GM10248 (cell line): ENCODE measurements at regions not wholly inside any gene's neighbourhood (a gene's known extent, or its start where the extent isn't known, plus 50 kb on each side); places are given as distances from the start of the nearest gene placed in this dataset.

Experiments used
- CTCF ChIA-PET: fragments of 300-600 bp; sonication (Branson Sonifier 250); formaldehyde crosslinking; extraction: SDS; loops from one replicate; lab custom pipeline; 2021; ENCODE audit warnings: antibody characterized with exemption; lab: Yijun Ruan, JAX
- POLR2A ChIA-PET: fragments of 350-650 bp; sonication (Branson Sonifier 250); formaldehyde crosslinking; extraction: SDS; loops from one replicate; lab custom pipeline; 2020; ENCODE audit warnings: antibody characterized with exemption; lab: Yijun Ruan, JAX
- DNase-seq: peaks from one replicate; pipeline ENCODE4 v3.0.0; 2012; ENCODE audit errors: extremely low spot score
- TF ChIP-seq, protein P1 (sequence below): IDR thresholded peaks from 2 replicates; pipeline ENCODE4 v1.5.1; 2012; ENCODE audit warnings: mild to moderate bottlenecking, low read depth; ENCODE audit errors: extremely low read depth, missing control alignments, control extremely low read depth

DNA sequence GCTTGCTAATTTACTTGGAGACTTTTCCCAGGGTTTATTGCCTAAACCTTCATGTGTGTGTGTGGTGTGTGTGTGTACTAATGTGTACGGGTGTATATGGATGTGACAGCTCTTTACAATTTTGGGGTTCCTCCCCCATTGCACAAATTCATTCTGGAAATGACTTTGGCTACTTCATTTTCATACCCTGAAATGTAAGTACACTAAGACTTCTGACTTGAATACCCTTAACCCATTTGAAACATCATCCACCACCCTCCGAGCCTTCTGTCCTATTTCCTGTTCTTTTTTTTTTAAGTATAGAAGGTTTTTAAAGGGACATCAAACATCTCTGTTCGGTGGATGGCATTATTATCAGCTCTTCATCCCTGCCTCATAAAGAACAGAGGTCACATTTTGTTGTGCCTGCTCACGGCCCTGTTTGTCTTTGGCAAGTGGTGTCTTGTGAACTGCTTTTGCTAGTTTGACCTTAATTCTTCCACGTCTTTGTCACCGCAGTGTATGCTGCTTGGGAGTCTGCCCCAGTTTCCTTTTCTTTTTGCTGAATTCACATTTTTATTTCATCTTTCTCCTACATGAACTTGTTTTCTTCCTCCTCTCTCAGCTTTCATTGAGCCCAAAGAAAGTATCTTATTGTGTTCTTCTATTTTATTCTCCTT is 228.3 kb downstream of the FOXO1 start:
- CTCF ChIA-PET: interaction anchor here (0.7 to 1.9 kb wide), 3 partner anchors 10 to 231 kb away, joined by 3 to 6 read pairs (median 4); no protein-coding TSS in a partner anchor
- TF ChIP-seq, protein P1, sequence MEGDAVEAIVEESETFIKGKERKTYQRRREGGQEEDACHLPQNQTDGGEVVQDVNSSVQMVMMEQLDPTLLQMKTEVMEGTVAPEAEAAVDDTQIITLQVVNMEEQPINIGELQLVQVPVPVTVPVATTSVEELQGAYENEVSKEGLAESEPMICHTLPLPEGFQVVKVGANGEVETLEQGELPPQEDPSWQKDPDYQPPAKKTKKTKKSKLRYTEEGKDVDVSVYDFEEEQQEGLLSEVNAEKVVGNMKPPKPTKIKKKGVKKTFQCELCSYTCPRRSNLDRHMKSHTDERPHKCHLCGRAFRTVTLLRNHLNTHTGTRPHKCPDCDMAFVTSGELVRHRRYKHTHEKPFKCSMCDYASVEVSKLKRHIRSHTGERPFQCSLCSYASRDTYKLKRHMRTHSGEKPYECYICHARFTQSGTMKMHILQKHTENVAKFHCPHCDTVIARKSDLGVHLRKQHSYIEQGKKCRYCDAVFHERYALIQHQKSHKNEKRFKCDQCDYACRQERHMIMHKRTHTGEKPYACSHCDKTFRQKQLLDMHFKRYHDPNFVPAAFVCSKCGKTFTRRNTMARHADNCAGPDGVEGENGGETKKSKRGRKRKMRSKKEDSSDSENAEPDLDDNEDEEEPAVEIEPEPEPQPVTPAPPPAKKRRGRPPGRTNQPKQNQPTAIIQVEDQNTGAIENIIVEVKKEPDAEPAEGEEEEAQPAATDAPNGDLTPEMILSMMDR: no peak
- POLR2A ChIA-PET: no interaction called here

GRCh38 chr13:40438999-40439797 is 227.2 kb downstream of the FOXO1 start:
- TF ChIP-seq, protein P1: no peak
- ChIA-PET POLR2A (no interaction called here), CTCF (interaction anchor here (1.0 to 1.9 kb wide), 5 partner anchors 9 to 31 kb away, joined by 3 to 6 read pairs (median 4); no protein-coding TSS in a partner anchor)
- no peak for DNase-seq

More for the DNA sequence above, 228.3 kb downstream of the FOXO1 start:
- DNase-seq: no peak

DNA sequence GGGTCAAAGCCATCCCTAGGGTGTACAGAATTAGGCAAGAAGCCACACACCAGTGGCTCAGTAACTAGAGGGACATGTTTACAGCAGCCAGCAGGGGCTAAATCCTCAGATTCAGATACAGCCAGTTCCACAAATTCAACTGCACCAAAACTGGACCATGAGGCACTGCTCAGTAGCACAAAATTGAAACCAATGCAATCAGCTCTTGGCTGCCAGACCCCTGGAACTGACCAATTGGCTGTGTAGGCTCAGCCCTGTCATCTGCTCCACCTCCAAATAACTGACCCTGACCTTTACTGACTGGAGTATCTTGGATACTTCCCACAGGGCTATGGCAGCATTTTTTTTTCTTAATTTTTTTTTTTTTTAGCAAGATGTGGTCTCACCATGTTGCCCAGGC is 226.5 kb downstream of the FOXO1 start:
- POLR2A ChIA-PET: no interaction called here

GRCh38 chr13:40440990-40441820 is 225.2 kb downstream of the FOXO1 start:
- ChIA-PET POLR2A (no interaction called here), CTCF (no interaction called here)
- DNase-seq: no peak
- TF ChIP-seq, protein P1: no peak

More for the DNA sequence above, 226.5 kb downstream of the FOXO1 start:
- CTCF ChIA-PET: interaction anchor here (1.0 to 1.9 kb wide), 5 partner anchors 9 to 31 kb away, joined by 3 to 6 read pairs (median 4); no protein-coding TSS in a partner anchor
- no peak for DNase-seq
- TF ChIP-seq, protein P1: no peak

DNA sequence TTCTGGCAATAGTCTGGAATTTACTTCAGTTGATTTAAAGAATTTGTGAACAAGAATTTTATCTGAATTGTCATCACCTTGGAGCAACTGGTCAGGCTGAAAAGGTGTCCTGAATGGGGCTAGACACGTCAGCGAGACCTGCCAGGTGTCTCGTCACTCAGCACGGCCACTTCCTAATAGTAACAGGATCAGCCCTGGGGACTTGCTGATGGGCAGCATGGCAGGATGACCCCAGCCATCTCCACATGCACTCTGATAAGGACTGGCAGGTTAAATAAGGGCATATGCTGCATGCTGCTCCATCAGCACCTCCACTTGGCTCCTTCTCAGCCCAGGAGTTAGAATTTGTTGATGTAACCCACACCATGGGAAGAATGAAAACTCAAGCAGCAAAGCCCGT is 224.2 kb downstream of the FOXO1 start:
- ChIA-PET POLR2A (no interaction called here), CTCF (no interaction called here)
- DNase-seq: no peak
- TF ChIP-seq, protein P1: no peak

DNA sequence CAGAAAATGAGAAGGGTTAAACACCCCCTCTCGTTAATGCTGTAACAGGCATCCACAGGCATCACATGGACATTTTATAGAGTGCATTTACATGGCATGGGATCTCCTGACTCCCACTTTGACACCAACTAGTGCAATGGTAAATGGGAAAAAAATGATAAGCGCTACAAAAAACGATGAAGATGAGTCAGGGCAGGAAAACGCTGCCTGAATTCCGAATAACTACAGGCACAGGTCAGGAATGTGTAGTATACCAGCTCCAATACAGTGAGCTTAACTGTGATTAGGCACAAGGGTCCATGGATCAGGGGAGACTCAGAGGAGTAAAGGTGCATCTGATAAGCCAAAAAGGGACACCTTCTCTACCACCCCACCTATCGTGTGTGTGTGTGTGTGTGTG is 223.6 kb downstream of the FOXO1 start:
- DNase-seq: no peak
- POLR2A ChIA-PET: no interaction called here
- TF ChIP-seq, protein P1: no peak
- CTCF ChIA-PET: no interaction called here
